ENCODE measurements at regions not wholly inside any gene's neighbourhood (a gene's known extent, or its start where the extent isn't known, plus 50 kb on each side); places are given as distances from the start of the nearest gene placed in this dataset.

DNA sequence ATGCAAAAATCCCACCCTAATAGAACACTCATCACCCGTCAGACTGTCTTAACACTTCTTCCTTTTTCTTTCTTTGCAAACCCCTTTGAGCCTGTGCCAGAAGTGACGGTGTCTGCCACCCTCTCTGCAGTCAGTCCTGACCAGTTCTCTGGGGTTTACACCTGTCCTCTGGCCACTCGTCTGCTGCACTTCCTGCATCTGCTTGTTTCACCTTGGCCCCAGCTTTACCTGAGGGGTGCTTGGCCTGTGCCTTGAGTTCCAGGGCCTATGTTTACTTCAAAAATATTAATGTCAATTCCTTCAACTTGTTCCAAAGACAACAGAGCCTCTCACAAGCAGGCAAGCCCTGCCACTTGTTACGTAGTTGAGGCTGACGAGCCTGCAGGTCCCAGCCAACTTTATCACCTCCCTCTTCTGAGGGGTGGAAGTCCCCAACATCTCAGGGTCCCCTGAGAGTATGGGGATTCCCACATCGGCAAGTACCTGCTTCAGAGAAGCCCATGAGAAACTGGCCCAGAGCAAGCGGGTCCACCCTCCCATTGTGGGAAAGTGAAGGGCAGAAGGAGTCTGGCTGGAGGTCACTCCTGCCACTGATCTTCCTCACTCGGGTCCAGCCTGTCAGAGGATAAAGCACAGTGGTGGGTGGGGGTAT, 205.4 kb downstream of the DAD1 start:
- TF ChIP-seq, protein P1, sequence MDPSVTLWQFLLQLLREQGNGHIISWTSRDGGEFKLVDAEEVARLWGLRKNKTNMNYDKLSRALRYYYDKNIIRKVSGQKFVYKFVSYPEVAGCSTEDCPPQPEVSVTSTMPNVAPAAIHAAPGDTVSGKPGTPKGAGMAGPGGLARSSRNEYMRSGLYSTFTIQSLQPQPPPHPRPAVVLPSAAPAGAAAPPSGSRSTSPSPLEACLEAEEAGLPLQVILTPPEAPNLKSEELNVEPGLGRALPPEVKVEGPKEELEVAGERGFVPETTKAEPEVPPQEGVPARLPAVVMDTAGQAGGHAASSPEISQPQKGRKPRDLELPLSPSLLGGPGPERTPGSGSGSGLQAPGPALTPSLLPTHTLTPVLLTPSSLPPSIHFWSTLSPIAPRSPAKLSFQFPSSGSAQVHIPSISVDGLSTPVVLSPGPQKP (IDR thresholded peaks at IDR 0.05; ENCODE audit: borderline replicate concordance, low read depth, low read length): no peak
- TF ChIP-seq, protein P2, sequence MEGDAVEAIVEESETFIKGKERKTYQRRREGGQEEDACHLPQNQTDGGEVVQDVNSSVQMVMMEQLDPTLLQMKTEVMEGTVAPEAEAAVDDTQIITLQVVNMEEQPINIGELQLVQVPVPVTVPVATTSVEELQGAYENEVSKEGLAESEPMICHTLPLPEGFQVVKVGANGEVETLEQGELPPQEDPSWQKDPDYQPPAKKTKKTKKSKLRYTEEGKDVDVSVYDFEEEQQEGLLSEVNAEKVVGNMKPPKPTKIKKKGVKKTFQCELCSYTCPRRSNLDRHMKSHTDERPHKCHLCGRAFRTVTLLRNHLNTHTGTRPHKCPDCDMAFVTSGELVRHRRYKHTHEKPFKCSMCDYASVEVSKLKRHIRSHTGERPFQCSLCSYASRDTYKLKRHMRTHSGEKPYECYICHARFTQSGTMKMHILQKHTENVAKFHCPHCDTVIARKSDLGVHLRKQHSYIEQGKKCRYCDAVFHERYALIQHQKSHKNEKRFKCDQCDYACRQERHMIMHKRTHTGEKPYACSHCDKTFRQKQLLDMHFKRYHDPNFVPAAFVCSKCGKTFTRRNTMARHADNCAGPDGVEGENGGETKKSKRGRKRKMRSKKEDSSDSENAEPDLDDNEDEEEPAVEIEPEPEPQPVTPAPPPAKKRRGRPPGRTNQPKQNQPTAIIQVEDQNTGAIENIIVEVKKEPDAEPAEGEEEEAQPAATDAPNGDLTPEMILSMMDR (conservative IDR thresholded peaks at IDR 0.05; ENCODE audit: low read depth, low read length): no peak
- TF ChIP-seq CEBPB (IDR thresholded peaks at IDR 0.05; ENCODE audit: low read depth, low read length) (no peak), MXI1 (IDR thresholded peaks at IDR 0.05; ENCODE audit: borderline replicate concordance, low read depth, low read length) (no peak), RFX5 (IDR thresholded peaks at IDR 0.05; ENCODE audit: low read depth, low read length) (no peak), CHD1 (IDR thresholded peaks at IDR 0.05; ENCODE audit: low read depth, low read length) (no peak)

Measured in IMR-90 (cell line).